ENCODE measurements at regions not wholly inside any gene's neighbourhood (a gene's known extent, or its start where the extent isn't known, plus 50 kb on each side); places are given as distances from the start of the nearest gene placed in this dataset.

GRCh38 chr15:96894659-96895058 is 564.2 kb downstream of the NR2F2 start:
- TF ChIP-seq CTCF (optimal IDR thresholded peaks at IDR 0.05 in 1 of 3, IDR thresholded peaks at IDR 0.05 in 1 of 3, conservative IDR thresholded peaks at IDR 0.05 in 1 of 3; ENCODE audit: extremely low read depth in 1 of 3, insufficient read depth in 2 of 3, low read length in 3 of 3) (no peak), EZH2 (IDR thresholded peaks at IDR 0.05; ENCODE audit: low read length) (no peak)
